NB4 (cell line): ENCODE measurements at regions not wholly inside any gene's neighbourhood (a gene's known extent, or its start where the extent isn't known, plus 50 kb on each side); places are given as distances from the start of the nearest gene placed in this dataset.
A peak's percentile ranks its signal among the peaks of the same experiment; 100 is the strongest.

ENCODE experiments used
- DNase-seq: peaks from one replicate; pipeline ENCODE4 v3.0.0; 2010; ENCODE audit warnings: low read depth
- H3K4me3 ChIP-seq: one replicate; pipeline ENCODE4 v1.5.1; 2011; ENCODE audit warnings: mild to moderate bottlenecking, low read depth, low read length, moderate library complexity
- MYC ChIP-seq: IDR thresholded peaks from 2 replicates; pipeline ENCODE4 v1.6.1; 2011; ENCODE audit warnings: low read depth, low read length
- POLR2A ChIP-seq: IDR thresholded peaks from 2 replicates; pipeline ENCODE4 v1.6.1; 2011; ENCODE audit warnings: mild to moderate bottlenecking; ENCODE audit not compliant: insufficient read length; ENCODE audit errors: extremely low read depth
- TF ChIP-seq, protein P1 (sequence below): IDR thresholded peaks from one replicate; pipeline ENCODE4 v1.5.1; 2012; ENCODE audit warnings: low read depth, low read length
- TF ChIP-seq, protein P2 (sequence below): IDR thresholded peaks from 2 replicates; pipeline ENCODE4 v1.6.1; 2011; ENCODE audit warnings: low read depth, low read length

DNA sequence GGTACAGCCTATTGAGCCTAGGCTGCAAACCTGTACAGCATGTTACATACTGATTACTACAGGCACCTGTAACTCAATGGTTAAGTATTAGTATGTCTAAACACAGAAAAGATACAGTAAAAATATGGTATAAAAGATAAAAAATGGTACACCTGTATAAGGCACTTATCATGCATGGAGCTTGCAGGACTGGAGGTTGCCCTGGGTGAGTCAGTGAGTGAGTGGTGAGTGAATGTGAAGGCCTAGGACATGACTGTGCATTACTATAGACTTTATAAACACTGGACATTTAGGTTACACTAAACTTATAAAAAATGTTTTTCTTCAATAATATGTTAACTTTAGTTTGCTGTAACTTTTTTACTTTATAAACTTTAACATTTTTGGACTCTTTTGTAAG, 171.3 kb downstream of the SLC28A3 start:
- no peak for DNase-seq
- no peak overlapping the region for H3K4me3 ChIP-seq

DNA sequence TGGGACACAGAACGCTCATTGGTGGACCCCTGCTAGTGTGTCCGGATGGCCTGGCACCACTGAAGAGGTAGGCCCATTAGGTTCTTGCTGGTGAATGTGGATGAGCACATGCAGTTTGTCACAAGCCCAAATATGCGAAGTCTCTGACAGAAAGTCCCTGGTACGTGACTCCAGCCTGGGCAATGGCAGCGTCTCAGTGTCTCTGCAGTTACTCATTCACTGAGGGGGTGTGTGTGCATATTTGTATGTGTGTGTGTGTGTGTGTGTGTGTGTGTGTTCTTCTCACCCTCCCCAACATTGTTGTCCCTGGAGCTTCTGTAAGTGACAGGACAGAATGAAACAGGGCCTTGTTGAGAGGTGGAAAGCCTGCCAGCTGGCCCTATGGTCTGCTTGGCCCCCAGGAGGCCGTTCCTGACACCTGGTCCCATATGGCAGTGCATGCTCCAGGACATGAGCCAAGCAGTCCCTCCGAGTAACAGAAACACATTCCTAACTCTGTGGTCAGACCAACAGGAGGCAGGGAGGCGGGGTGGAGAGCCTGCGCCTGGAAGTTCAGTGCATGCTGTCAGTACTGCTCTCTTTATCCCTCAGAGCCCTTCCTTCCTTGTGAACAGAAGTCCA, 169.9 kb downstream of the SLC28A3 start:
- H3K4me3 ChIP-seq, result no peak overlapping the region
- DNase-seq, result no peak

More for the DNA sequence above, 171.3 kb downstream of the SLC28A3 start:
- TF ChIP-seq MYC (no peak), POLR2A (no peak)
- TF ChIP-seq, protein P1, sequence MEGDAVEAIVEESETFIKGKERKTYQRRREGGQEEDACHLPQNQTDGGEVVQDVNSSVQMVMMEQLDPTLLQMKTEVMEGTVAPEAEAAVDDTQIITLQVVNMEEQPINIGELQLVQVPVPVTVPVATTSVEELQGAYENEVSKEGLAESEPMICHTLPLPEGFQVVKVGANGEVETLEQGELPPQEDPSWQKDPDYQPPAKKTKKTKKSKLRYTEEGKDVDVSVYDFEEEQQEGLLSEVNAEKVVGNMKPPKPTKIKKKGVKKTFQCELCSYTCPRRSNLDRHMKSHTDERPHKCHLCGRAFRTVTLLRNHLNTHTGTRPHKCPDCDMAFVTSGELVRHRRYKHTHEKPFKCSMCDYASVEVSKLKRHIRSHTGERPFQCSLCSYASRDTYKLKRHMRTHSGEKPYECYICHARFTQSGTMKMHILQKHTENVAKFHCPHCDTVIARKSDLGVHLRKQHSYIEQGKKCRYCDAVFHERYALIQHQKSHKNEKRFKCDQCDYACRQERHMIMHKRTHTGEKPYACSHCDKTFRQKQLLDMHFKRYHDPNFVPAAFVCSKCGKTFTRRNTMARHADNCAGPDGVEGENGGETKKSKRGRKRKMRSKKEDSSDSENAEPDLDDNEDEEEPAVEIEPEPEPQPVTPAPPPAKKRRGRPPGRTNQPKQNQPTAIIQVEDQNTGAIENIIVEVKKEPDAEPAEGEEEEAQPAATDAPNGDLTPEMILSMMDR, result no peak
- TF ChIP-seq, protein P2, sequence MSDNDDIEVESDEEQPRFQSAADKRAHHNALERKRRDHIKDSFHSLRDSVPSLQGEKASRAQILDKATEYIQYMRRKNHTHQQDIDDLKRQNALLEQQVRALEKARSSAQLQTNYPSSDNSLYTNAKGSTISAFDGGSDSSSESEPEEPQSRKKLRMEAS, result no peak

DNA sequence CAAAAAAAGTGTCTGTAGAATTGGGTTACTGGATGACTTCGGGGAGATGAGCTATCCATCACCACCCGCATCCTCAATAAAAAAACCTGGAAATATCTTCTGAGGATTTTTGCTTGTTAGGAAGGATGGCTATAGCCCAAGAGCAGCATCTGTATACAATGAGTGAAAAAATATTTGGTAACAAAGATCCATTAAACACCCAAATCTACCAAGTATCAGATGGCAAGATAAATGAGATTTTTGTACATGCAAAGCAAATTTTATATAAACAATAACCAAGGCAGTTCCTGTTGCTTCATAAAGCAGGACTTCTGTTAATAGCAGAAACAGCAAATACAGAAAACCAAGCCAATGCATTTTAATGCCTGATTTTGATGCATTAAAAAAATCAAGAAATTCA, 166.6 kb downstream of the SLC28A3 start:
- DNase-seq, result no peak
- TF ChIP-seq POLR2A (no peak), MYC (no peak)
- TF ChIP-seq, protein P1, result no peak
- TF ChIP-seq, protein P2, result no peak
- no peak overlapping the region for H3K4me3 ChIP-seq

More for the DNA sequence above, 169.9 kb downstream of the SLC28A3 start:
- TF ChIP-seq, protein P1, result no peak
- TF ChIP-seq POLR2A, result no peak
- no peak for TF ChIP-seq MYC
- TF ChIP-seq, protein P2, result no peak

DNA sequence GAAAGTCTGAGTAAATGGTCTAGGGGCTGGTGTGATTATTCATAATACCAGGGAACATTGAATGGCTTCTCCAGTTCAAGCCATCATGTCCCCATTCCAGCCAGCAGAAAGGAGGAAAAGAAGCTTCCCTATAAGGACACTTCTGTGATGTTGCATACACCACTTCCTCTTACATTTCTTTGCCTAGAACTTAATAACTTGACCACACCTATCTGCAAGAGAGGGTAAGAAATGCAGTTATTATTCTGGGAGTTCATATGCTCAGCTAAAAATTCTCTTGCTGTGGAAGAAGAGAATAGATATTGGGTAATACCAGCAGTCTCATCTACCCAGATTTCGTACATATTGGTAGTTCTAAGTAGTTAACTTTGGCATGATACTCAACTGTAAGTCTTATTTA, 166.1 kb downstream of the SLC28A3 start:
- TF ChIP-seq, protein P2, result no peak
- TF ChIP-seq, protein P1, result no peak
- DNase-seq, result peak; percentile 22

DNA sequence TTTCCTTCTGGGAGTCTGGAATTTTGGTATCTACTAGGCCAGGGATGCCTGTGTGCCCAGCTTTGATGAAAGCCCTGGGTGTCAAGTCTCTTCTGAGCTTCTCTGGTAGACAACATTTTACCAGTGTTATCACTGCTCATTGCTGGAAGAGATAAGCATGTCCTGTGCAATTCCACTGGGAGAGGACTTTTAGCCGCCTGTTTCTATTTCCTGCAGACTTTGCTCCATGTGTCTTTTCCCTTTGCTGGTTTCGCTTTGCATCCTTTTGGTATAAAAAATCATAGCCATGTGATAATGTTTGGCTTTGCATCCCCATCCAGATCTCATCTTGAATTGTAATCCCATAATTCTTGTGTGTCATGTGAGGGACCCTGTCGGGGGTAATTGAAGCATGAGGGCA, 163.2 kb downstream of the SLC28A3 start:
- DNase-seq, result no peak
- no peak overlapping the region for H3K4me3 ChIP-seq
- no peak for TF ChIP-seq POLR2A
- no peak for TF ChIP-seq MYC
- TF ChIP-seq, protein P1, result no peak
- TF ChIP-seq, protein P2, result no peak

More for the DNA sequence above, 166.1 kb downstream of the SLC28A3 start:
- no peak overlapping the region for H3K4me3 ChIP-seq
